IPS-15b (cell line): ENCODE measurements at regions not wholly inside any gene's neighbourhood (a gene's known extent, or its start where the extent isn't known, plus 50 kb on each side); places are given as distances from the start of the nearest gene placed in this dataset.

ENCODE experiments used
- H3K27me3 ChIP-seq: one replicate; pipeline ENCODE4 v1.6.1; 2013; ENCODE audit warnings: low read length; ENCODE audit not compliant: control insufficient read depth, insufficient read depth
- H3K36me3 ChIP-seq: one replicate; pipeline ENCODE4 v1.6.1; 2013; ENCODE audit warnings: low read length; ENCODE audit not compliant: control insufficient read depth, insufficient read depth
- H3K4me1 ChIP-seq: one replicate; pipeline ENCODE4 v1.6.1; 2013; ENCODE audit warnings: mild to moderate bottlenecking, low read length; ENCODE audit not compliant: control insufficient read depth, insufficient read depth
- H3K4me3 ChIP-seq: one replicate; pipeline ENCODE4 v1.5.1; 2013; ENCODE audit warnings: low read depth, low read length
- H3K9ac ChIP-seq: one replicate; pipeline ENCODE4 v1.6.1; 2013; ENCODE audit warnings: low read depth, mild to moderate bottlenecking, low read length
- H3K9me3 ChIP-seq: one replicate; pipeline ENCODE4 v1.6.1; 2013; ENCODE audit warnings: mild to moderate bottlenecking, low read length; ENCODE audit not compliant: control insufficient read depth, insufficient read depth

DNA sequence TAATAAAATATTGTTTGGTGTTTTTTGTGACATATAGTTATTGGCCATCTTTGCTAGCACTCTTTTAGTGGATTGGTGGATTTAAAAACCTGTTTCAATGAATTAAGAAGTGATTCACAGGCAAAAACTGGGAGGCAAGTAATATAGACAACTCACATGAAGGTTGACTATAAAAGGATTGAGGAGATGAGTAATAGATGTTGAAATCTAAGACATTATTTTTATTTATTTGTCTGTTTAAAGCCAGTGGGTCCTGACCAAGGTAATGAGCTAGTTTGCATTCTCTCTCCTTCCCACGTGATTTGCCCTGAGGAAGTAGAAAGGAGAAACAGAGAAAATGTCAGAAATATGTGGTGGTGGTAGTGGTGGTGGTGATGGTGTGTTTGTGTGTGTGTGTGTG lies 351.5 kb upstream of the ZP4 start:
- Histone ChIP-seq H3K9ac (no peak overlapping the region), H3K9me3 (no peaks in the 10 kb centered on the region), H3K36me3 (no peaks in the 10 kb centered on the region), H3K4me1 (no peaks in the 10 kb centered on the region), H3K4me3 (no peak overlapping the region), H3K27me3 (no peaks in the 10 kb centered on the region)

DNA sequence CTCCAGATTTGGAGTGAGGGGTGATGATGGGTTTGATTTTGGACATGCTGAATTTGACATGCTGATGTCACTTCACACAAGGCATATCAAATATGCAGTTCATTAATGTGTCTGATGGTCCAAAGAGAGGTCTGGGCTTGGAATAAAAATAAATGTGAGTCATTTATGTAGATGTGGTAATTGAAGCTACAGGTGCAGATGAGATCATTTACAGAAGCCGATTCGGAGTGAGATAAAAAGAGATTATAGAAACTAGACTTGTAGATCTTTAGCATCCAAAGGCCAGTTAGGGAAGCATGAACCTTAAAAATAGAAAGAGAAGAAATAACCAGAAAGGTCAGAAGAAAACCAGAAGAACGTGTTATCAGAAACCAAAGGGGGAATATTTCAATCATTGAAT lies 350.9 kb upstream of the ZP4 start:
- Histone ChIP-seq H3K9me3 (no peaks in the 10 kb centered on the region), H3K36me3 (no peaks in the 10 kb centered on the region), H3K4me3 (no peak overlapping the region), H3K4me1 (no peaks in the 10 kb centered on the region), H3K27me3 (no peaks in the 10 kb centered on the region), H3K9ac (no peak overlapping the region)

DNA sequence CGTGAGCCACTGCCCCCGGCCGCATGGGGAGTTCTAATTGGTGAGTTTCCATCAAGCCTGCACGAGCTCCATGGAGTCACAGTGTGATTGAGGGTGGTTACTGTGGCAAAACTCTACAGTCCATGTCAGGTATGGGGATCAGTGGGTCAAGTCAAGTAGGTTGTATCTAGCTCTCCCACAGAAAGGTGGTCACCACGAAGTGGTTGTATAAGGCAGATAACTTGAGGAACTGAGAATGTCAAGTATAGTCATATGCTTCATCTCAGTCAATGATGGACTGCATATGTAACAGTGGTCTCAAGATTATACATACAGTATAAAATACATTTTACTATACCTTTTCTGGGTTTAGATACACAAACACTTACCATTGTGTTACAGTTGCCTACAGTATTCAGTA lies 348.6 kb upstream of the ZP4 start:
- Histone ChIP-seq H3K36me3 (no peaks in the 10 kb centered on the region), H3K9ac (no peak overlapping the region), H3K27me3 (no peaks in the 10 kb centered on the region), H3K4me3 (no peak overlapping the region), H3K9me3 (no peaks in the 10 kb centered on the region), H3K4me1 (no peaks in the 10 kb centered on the region)

DNA sequence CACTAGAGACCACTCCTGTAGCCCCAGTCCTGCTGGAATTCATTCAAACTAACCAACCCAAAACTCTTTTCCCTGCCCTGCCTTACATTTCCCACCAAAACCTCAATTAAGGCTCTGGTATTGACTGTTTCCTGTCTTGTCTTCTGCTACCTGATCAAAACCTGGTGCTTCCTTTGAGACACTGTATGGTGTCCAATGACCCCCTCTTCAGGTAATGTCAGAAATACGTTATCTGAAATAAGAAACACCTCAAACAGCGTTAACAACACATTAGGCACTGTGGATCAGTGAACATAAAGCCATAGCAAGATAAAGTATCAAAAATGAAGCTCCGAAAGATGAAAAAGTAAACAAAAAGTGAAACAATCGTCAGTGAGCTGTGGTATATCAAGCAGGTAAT lies 343.2 kb upstream of the ZP4 start:
- H3K27me3 ChIP-seq = no peaks in the 10 kb centered on the region
- H3K9me3 ChIP-seq = no peaks in the 10 kb centered on the region
- no peak overlapping the region for H3K4me3 ChIP-seq
- H3K36me3 ChIP-seq = no peaks in the 10 kb centered on the region
- H3K9ac ChIP-seq = no peak overlapping the region
- H3K4me1 ChIP-seq = no peaks in the 10 kb centered on the region

DNA sequence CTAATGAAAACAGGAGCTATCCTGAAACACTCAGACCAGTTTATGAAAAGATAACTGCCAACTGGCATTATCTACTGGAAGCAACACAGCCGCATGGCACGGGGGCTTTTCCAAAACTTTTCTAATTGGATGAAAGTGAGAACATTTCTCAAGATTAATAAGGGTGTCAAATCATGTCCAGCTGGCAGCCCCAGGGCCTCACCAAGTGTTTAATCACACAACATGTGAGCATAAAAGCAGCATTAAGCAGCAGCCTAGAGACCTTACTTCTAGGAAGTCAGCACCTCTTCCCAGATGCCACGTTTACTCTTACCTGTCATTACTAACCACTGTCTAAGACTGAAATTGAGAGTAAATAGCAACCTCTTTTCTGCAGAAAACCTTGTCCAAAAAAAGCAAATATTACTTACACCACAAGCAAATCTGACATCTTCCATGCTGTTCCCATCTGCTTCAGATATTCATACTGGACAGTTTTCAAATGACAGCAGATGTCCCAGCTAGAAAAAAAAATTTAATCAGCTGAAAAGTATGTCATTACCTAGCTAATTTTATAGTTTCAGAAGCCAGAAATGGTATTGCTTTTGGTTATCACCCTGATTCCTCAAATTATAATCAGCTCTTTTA lies 341.5 kb upstream of the ZP4 start:
- no peaks in the 10 kb centered on the region for H3K36me3 ChIP-seq
- no peaks in the 10 kb centered on the region for H3K4me1 ChIP-seq
- H3K9me3 ChIP-seq = no peaks in the 10 kb centered on the region
- H3K9ac ChIP-seq = no peak overlapping the region
- no peak overlapping the region for H3K4me3 ChIP-seq
- H3K27me3 ChIP-seq = no peaks in the 10 kb centered on the region

DNA sequence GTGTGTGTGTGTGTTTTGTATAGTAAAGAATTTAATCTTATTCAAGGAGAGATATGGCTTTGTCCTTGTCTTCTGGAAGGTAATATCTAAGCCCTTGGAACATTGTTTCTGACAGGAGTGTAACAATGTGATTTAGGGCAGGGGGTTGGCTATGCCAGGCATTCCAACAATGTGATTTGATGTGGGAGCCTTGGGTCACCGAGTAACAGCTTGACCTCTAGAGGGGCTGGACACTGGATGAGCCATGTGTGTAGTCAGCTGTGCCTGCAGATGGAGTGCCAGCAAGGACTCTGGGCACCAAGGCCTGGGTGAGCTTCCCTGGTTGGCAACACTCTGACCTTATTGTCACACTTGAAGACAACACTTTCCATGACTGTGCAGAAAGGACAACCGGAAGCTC lies 336.1 kb upstream of the ZP4 start:
- Histone ChIP-seq H3K9ac (no peak overlapping the region), H3K9me3 (no peaks in the 10 kb centered on the region), H3K4me3 (no peak overlapping the region), H3K4me1 (no peaks in the 10 kb centered on the region), H3K27me3 (no peaks in the 10 kb centered on the region), H3K36me3 (no peaks in the 10 kb centered on the region)

DNA sequence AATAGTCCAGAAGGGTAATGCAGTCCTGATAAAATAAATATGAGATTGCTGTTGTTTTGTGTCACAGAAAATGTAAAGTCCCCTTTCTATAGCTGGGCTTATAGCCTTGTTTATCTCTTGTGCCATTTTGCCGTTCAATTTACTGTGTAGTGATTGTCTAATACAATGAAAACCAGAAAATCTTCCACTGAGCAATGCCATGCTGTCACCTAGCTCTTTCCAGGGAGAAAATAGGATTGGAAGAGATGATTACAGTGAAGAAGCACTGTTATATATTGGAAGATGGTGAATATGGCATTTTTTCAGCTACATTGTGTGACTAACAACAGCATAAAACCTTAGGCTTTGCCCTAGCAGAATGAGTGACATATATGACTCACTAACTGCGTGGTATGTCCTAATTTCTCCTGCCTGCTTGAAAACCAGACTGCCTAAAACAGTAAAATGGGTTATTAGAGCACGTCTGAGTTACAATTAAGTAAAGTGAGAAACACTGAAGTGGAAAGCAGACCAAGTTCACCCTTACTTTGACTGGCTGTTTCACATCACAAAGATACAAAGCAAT lies 332.4 kb upstream of the ZP4 start:
- no peaks in the 10 kb centered on the region for H3K4me1 ChIP-seq
- no peaks in the 10 kb centered on the region for H3K36me3 ChIP-seq
- H3K9ac ChIP-seq = no peak overlapping the region
- no peaks in the 10 kb centered on the region for H3K27me3 ChIP-seq
- H3K4me3 ChIP-seq = no peak overlapping the region
- H3K9me3 ChIP-seq = no peaks in the 10 kb centered on the region

DNA sequence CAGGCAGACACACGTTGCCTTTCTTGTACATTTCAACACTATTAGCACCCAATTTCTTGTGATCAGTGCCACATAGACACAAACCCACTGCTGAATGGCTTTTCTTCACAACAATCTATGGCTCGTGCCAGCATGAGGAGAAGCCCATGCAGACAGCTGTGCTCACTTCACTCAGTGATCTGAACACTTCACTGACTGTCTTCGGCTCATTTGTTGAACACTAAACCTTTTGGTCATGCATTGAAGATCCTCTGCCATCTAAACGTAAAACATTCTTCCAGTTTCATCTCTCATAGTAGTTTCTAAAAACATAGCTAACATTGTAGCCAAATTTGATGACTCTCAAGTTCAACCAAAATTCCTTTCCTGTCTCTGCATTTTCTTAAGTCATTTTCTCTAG lies 331.0 kb upstream of the ZP4 start:
- no peaks in the 10 kb centered on the region for H3K9me3 ChIP-seq
- no peaks in the 10 kb centered on the region for H3K4me1 ChIP-seq
- H3K27me3 ChIP-seq = no peaks in the 10 kb centered on the region
- H3K4me3 ChIP-seq = no peak overlapping the region
- no peaks in the 10 kb centered on the region for H3K36me3 ChIP-seq
- no peak overlapping the region for H3K9ac ChIP-seq

DNA sequence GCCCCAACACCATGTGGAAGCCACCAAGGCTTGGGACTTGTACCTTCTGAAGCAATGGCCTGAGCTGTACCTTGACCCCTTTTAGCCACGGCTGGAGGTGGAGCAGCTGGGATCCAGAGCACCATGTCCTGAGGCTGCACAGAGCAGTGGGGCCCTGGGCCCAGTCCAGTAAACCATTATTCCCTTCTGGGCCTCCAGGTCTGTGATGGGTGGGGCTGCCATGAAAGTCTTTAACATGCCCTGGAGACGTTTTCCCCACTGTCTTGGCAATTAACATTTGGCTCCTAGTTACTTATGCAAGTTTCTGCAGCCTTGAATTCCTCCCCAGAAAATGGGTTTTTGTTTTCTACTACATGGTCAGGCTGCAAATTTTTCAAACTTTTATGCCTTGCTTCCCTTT lies 323.7 kb upstream of the ZP4 start:
- Histone ChIP-seq H3K9me3 (no peaks in the 10 kb centered on the region), H3K36me3 (no peaks in the 10 kb centered on the region), H3K4me1 (no peaks in the 10 kb centered on the region), H3K9ac (no peak overlapping the region), H3K4me3 (no peak overlapping the region), H3K27me3 (no peaks in the 10 kb centered on the region)

DNA sequence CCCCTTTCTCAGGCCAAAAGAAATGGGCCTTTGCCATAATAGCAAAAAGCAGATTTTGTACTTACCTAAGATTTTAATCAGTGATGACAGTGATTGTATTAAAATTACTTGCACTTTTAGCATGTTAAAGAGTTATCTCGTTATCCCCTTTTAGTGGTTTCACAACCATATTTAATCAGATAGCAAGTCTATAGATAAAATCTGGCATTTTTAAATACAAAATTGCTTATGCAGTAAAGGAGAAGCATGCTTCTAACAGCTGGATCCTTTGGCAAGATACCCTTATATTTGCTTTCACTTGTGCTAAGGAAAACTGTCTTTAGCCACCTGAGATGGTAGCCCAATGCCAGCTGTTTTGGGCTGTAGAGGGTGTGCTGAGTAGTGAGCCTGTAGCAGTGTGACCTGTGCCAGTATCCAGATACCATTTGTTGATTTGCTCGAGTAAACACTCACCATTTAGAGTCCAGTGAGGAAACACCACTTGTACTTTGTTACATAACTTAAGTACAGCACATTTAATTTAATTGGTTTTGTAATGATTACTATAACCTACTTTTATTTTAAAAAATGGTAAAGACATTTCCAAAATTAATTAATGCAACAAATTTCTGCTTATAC lies 314.4 kb upstream of the ZP4 start:
- H3K36me3 ChIP-seq = no peaks in the 10 kb centered on the region
- H3K4me3 ChIP-seq = no peak overlapping the region
- no peaks in the 10 kb centered on the region for H3K9me3 ChIP-seq
- H3K4me1 ChIP-seq = no peaks in the 10 kb centered on the region
- H3K9ac ChIP-seq = no peak overlapping the region
- H3K27me3 ChIP-seq = no peaks in the 10 kb centered on the region

DNA sequence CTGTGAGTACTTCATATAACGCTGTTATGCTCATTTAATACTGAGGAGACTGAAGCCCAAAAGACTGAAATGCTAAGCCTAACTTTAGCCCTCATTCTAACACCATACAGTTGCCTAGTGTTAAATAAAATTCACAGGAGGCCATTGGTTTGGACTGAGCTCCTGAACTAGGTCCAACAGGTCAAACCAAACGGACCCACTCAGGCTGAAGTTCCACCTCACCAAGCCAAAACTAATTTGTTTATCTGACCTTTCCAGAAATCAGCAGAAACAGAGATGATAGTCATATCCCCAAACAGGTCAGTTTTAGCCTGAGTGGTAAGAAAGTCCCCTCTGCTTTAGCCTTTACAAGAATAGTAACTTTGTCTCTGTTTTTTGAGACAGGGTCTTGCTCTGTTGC lies 311.3 kb upstream of the ZP4 start:
- no peak overlapping the region for H3K9ac ChIP-seq
- H3K4me1 ChIP-seq = no peaks in the 10 kb centered on the region
- H3K27me3 ChIP-seq = no peaks in the 10 kb centered on the region
- H3K9me3 ChIP-seq = no peaks in the 10 kb centered on the region
- H3K4me3 ChIP-seq = no peak overlapping the region
- no peaks in the 10 kb centered on the region for H3K36me3 ChIP-seq

DNA sequence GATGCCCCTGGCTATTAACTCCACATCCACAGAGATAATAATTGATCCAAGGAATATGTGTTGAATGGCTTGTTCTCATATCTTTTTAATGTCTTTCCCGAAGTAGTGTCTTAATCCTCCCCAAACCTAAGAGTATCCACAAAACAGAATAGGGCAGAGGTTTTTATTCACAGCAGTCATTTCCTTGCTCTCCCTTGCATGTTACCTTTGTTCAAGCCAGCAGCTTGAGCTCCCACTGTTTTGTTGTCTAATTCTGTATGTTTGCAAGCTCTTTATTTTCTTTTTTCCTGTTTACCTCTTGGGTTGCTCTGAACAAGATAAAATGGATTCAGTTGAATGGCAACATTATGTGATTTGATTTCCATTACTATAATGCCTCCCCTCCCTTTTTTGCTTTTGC lies 308.6 kb upstream of the ZP4 start:
- H3K27me3 ChIP-seq = no peaks in the 10 kb centered on the region
- H3K9me3 ChIP-seq = no peaks in the 10 kb centered on the region
- no peak overlapping the region for H3K4me3 ChIP-seq
- H3K36me3 ChIP-seq = no peaks in the 10 kb centered on the region
- H3K9ac ChIP-seq = no peak overlapping the region
- no peaks in the 10 kb centered on the region for H3K4me1 ChIP-seq
